RWPE1 (cell line): ENCODE measurements at regions not wholly inside any gene's neighbourhood (a gene's known extent, or its start where the extent isn't known, plus 50 kb on each side); places are given as distances from the start of the nearest gene placed in this dataset.

Source experiments
- CTCF ChIA-PET: fragments of 350-600 bp; sonication (Branson Sonifier 250); formaldehyde crosslinking; extraction: SDS; loops from one replicate; lab custom pipeline; 2021; lab: Yijun Ruan, JAX
- POLR2A ChIA-PET: fragments of 400-600 bp; formaldehyde crosslinking; extraction: SDS; loops from one replicate; lab custom pipeline; 2020; ENCODE audit warnings: antibody characterized with exemption; ENCODE audit not compliant: low non-redundant PET; lab: Yijun Ruan, JAX
- DNase-seq: peaks from one replicate; pipeline ENCODE4 v3.0.0; 2012; ENCODE audit warnings: low spot score
- H3K27ac ChIP-seq: fragments of 450-650 bp; 2 replicates; pipeline ENCODE4 v1.5.1; 2017
- TF ChIP-seq, protein P1 (sequence below): fragments of 450-650 bp; conservative IDR thresholded peaks from 2 replicates; pipeline ENCODE4 v1.5.1; 2017; ENCODE audit warnings: low read depth, mild to moderate bottlenecking

- no peak for DNase-seq
- no peak overlapping the region for H3K27ac ChIP-seq
- TF ChIP-seq, protein P1, sequence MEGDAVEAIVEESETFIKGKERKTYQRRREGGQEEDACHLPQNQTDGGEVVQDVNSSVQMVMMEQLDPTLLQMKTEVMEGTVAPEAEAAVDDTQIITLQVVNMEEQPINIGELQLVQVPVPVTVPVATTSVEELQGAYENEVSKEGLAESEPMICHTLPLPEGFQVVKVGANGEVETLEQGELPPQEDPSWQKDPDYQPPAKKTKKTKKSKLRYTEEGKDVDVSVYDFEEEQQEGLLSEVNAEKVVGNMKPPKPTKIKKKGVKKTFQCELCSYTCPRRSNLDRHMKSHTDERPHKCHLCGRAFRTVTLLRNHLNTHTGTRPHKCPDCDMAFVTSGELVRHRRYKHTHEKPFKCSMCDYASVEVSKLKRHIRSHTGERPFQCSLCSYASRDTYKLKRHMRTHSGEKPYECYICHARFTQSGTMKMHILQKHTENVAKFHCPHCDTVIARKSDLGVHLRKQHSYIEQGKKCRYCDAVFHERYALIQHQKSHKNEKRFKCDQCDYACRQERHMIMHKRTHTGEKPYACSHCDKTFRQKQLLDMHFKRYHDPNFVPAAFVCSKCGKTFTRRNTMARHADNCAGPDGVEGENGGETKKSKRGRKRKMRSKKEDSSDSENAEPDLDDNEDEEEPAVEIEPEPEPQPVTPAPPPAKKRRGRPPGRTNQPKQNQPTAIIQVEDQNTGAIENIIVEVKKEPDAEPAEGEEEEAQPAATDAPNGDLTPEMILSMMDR, result no peak
- ChIA-PET POLR2A (no interaction called here), CTCF (no interaction called here)
Measured at GRCh38 chr7:68679459-68680234, 918.6 kb upstream of the AUTS2 start.

- DNase-seq, result no peak
- TF ChIP-seq, protein P1, result no peak
- CTCF ChIA-PET, result interaction anchor here (0.6 kb wide), 1 partner anchor 91 kb away, joined by 3 read pairs; no protein-coding TSS in a partner anchor
- H3K27ac ChIP-seq, result no peak overlapping the region
- POLR2A ChIA-PET, result no interaction called here
Measured at GRCh38 chr7:68680235-68680872, 917.9 kb upstream of the AUTS2 start.

- CTCF ChIA-PET, result no interaction called here
- no peak overlapping the region for H3K27ac ChIP-seq
- no peak for DNase-seq
- POLR2A ChIA-PET, result no interaction called here
- TF ChIP-seq, protein P1, result no peak
Measured at GRCh38 chr7:68682910-68683309, 915.4 kb upstream of the AUTS2 start.

GRCh38 chr7:68684246-68684839, 913.9 kb upstream of the AUTS2 start:
- TF ChIP-seq, protein P1, result no peak
- CTCF ChIA-PET, result interaction anchor here (0.5 kb wide), 2 partner anchors 341 to 1199 kb away, joined by 3 read pairs; no protein-coding TSS in a partner anchor
- POLR2A ChIA-PET, result no interaction called here
- H3K27ac ChIP-seq, result no peak overlapping the region
- DNase-seq, result no peak

- ChIA-PET CTCF (interaction anchor here (0.5 kb wide), 2 partner anchors 340 to 1199 kb away, joined by 3 read pairs; no protein-coding TSS in a partner anchor), POLR2A (no interaction called here)
- DNase-seq, result no peak
- TF ChIP-seq, protein P1, result no peak
- H3K27ac ChIP-seq, result no peak overlapping the region
Measured at GRCh38 chr7:68684996-68685395, 913.3 kb upstream of the AUTS2 start.

- no peak overlapping the region for H3K27ac ChIP-seq
- TF ChIP-seq, protein P1, result no peak
- DNase-seq, result no peak
- CTCF ChIA-PET, result no interaction called here
- POLR2A ChIA-PET, result no interaction called here
Measured at GRCh38 chr7:68688416-68689086, 909.7 kb upstream of the AUTS2 start.
